NCI-H82 treated with DMSO at 0.1 percent for 48 hours (cell line): ENCODE measurements at regions not wholly inside any gene's neighbourhood (a gene's known extent, or its start where the extent isn't known, plus 50 kb on each side); places are given as distances from the start of the nearest gene placed in this dataset.
"Not testable (repeated sequence)": the region's sequence is repeated elsewhere in the genome, so short reads cannot be mapped to it uniquely, and the experiment has no call there.

Experiments
- DNase-seq: peaks from one replicate; lab custom pipeline; 2025; ENCODE audit not compliant: unreplicated experiment; lab: John Stamatoyannopoulos, UW

DNA sequence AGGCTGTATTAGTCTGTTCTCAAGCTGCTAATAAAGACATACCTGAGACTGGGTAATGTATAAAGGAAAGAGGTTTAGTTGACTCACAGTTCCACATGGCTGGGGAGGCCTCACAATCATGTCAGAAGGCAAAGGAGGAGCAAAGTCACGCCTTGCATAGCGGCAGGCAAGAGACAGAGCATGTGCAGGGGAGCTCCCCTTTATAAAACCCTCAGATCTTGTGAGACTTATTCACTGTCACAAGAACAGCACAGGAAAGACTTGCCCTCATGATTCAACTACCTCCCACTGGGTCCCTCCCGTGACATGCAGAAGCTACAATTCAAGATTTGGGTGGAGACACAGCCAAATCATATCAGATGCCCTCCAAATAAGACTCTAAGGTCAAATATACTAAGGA is 139.4 kb upstream of the TOP1 start:
- not testable (repeated sequence) for DNase-seq

GRCh38 chr20:40890181-40890580 is 138.4 kb upstream of the TOP1 start:
- DNase-seq, result no peak

- DNase-seq, result no peak
Measured at GRCh38 chr20:40890635-40891034, 138.0 kb upstream of the TOP1 start.

GRCh38 chr20:40891351-40891750 is 137.3 kb upstream of the TOP1 start:
- DNase-seq, result no peak

- DNase-seq, result no peak
Measured at GRCh38 chr20:40892642-40893041, 136.0 kb upstream of the TOP1 start.

- DNase-seq, result no peak
Measured at GRCh38 chr20:40893610-40894236, 134.9 kb upstream of the TOP1 start.

DNA sequence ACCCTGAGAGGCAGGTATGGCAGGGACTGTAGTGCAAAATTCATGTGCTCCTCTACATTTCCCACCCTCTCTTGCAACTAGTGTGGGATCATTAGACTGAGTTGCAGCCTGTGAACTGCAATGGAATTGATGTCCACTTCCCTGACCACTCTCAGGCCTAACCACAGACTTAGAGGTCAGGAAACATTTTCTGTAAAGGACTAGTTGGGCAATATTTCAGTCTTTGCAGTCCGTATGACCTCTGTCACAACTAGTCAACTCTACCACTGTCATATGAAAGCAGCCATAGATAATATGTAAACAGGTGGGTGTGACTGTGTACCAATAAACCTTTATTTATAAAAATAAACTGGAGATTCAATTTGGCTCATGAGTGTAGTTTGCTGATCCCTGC is 134.4 kb upstream of the TOP1 start:
- no peak for DNase-seq

DNA sequence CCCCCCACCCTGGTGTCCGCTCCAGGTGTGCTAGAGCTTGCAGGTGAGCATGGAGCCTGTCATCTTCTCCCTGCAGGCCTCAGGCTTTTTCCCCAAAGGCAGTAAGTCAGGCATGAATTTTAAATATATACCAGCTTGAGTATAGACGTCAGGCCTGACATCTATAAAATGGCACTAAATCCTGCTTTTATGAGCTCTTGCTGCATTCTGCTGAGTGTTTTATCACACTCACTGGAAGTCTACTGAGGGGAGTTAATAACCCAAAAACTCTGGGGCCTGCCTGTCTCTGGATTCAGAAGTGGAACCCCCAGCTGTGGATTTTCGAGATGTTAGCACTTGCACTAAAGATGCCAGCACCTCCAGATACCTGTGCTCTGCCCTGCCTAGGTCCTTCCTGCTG is 133.4 kb upstream of the TOP1 start:
- DNase-seq, result no peak

- no peak for DNase-seq
Measured at GRCh38 chr20:40896814-40897700, 131.6 kb upstream of the TOP1 start.

DNA sequence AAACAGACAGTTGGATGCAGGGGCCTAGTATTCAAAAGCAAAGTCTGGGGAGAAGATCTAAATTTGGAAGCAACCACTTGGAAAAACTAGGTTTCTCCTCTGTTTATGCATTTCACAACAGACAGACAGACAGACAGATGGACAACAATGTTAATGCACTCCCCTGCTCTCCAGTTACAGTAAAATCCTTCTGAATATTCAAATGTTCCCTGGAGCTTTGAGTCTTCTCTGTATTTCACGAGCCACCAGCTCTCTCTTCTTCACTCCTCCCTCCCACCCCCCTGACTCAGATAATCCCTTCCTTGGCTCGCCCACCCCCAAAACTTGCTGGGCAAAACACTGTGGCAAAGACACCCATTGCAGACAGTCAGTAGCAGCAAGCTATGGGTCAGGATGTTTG is 129.3 kb upstream of the TOP1 start:
- DNase-seq, result no peak

GRCh38 chr20:40900666-40901215 is 127.9 kb upstream of the TOP1 start:
- no peak for DNase-seq

DNA sequence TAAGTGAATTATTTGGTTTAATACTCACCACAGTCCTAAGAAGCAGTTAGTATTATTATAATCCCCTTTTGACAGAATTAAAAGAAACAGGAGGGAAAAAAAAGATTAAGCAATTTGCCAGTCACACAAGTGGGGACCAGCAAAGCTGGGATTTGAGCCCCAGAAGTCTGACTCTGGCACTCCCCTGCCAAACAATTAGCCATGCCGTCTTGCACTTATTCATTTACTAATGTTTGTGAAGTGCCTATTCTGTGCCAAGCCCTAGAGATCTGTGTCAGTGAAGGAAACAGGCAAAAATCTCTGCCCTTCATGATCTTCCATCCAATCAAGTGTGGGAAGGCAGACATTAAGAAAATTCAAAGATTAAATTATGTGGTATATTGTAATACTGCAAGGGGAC is 126.0 kb upstream of the TOP1 start:
- DNase-seq, result no peak

DNA sequence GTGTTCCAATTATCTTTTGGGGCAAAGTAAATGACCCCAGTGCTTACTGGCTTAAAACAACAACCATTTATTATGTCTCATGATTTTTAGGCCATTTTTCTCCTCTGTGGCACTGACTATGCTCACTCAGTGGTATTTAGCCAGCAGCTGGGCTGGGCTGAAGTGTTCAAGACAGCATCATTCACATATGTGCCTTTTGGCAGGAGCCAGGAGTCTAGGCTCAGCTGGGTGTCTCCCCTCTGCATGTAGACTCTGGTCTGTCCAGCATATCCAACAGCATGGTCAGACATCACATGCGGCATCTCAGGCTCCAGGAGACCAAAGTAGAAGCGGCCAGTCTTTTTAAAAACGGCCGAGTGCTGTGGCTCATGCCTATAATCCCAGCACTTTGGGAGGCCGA is 120.3 kb upstream of the TOP1 start:
- no peak for DNase-seq

- not testable (repeated sequence) for DNase-seq
Measured at GRCh38 chr20:40909489-40909888, 119.1 kb upstream of the TOP1 start.

DNA sequence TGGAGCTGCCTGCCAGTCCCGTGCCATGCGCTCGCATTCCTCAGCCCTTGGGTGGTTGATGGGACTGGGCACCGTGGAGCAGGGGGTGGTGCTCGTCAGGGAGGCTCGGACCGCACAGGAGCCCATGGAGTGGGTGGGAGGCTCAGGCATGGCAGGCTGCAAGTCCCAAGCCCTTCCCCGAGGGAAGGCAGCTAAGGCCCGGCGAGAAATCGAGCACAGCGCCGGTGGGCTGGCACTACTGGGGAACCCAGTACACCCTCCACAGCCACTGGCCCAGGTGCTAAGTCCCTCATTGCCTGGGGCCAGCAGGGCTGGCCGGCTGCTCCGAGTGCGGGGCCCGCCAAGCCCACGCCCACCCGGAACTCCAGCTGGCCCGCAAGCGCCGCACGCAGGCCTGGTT is 118.2 kb upstream of the TOP1 start:
- DNase-seq, result not testable (repeated sequence)

GRCh38 chr20:40911152-40911551 is 117.5 kb upstream of the TOP1 start:
- DNase-seq, result not testable (repeated sequence)

DNA sequence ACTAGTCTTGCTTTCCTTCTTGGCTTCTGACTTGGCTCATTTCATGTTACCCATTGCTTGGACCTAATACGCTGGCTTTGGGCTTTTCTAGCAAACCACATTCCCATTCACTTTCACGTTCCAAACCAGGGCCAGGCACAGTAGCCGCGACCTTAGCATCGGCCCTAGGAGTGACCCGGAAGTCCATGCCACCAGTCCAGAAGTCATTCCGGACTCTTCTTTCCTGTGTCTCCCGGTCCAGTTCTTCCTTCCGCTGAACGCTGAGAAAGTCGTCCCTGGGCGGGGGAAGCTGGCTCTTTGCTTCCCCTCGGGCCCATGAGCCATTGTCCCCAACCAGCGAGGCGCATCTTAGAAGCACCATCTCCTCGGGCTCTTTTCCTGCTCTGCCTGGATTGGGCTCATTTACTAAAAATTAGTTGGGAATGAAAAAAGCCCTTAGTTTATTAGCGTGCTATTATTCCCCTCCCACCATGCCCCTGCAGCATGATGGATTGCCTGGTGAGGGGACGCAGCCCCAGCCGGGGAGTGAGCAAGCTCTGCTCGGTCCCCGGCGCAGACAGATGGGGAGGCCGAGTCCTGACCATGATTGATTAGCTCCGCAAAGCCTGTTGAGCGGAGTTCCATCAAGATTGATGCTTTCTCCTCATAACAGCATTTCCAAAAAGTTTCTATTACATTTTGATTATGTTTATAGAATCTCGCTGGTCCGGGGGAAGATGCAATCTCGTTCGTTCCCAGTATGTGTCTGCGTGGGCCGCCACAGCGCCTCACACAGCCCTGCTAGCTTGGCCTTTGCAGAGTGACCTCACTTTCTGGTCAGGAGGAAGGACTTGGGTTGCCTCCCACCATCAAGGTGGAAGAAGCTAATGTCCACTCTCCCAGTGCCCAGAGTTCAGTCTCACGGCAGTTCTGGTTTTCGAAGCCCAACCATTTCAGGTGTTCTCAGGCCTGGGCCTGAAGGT is 115.1 kb upstream of the TOP1 start:
- DNase-seq, result no peak

- no peak for DNase-seq
Measured at GRCh38 chr20:40915756-40916155, 112.9 kb upstream of the TOP1 start.

- DNase-seq, result no peak
Measured at GRCh38 chr20:40916276-40916675, 112.3 kb upstream of the TOP1 start.

DNA sequence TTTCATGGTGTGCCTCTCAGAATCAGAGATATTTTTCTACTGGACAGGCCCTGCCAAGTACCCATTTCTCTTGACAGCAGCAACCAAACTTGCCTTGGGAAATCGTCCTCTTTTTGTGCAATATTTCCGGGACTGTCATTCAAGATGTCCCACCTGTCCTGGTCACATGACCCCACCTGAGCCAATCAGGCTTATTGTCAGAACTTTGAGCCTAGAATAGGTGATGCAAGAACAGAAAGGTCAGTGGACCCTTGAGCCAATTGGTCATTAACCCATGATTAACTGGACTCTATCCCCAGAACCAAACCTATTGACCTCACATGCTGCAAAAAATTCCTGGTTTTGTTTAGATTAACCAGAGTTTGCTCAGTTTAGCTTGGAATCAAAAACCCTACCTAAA is 108.3 kb upstream of the TOP1 start:
- DNase-seq, result no peak

GRCh38 chr20:40922865-40923264 is 105.8 kb upstream of the TOP1 start:
- DNase-seq, result no peak
